Upper lobe of right lung (tissue), 1 donor: ENCODE measurements at regions not wholly inside any gene's neighbourhood (a gene's known extent, or its start where the extent isn't known, plus 50 kb on each side); places are given as distances from the start of the nearest gene placed in this dataset.

Experiments
- ATAC-seq: fragments of 200-7000 bp; cut with Tn5 transposase; one replicate; pipeline ENCODE4 v1.9.1; 2020; ENCODE audit warnings: mild to moderate bottlenecking, moderate library complexity
- DNase-seq: peaks from one replicate; pipeline ENCODE4 v3.0.0-alpha.2; 2020
- H3K27ac ChIP-seq: fragments of 200-600 bp; one replicate; pipeline ENCODE4 v1.8.0; 2022
- H3K27me3 ChIP-seq: fragments of 200-600 bp; one replicate; pipeline ENCODE4 v1.8.0; 2022; ENCODE audit warnings: mild to moderate bottlenecking
- H3K36me3 ChIP-seq: fragments of 200-600 bp; one replicate; pipeline ENCODE4 v1.8.0; 2022
- H3K4me1 ChIP-seq: fragments of 200-600 bp; one replicate; pipeline ENCODE4 v1.8.0; 2022
- H3K4me3 ChIP-seq: fragments of 200-600 bp; one replicate; pipeline ENCODE4 v1.8.0; 2022; ENCODE audit warnings: mild to moderate bottlenecking
- H3K9me3 ChIP-seq: fragments of 200-600 bp; one replicate; pipeline ENCODE4 v1.8.0; 2022
- CTCF ChIP-seq: fragments of 200-600 bp; IDR thresholded peaks from one replicate; pipeline ENCODE4 v1.8.0; 2022; ENCODE audit warnings: antibody characterized with exemption
- intact Hi-C: fragments of 100-400 bp; cut with DNase I; formaldehyde crosslinking; loops from one replicate; pipeline ENCODE4 v1.11.0; 2022
- donor health status: DM: no; HTN: yes; CAD: no; lungs with severe emphysema.

- Histone ChIP-seq H3K9me3 (peaks cover 4% of the 10 kb centered on the region), H3K4me3 (no peak overlapping the region), H3K27ac (no peak overlapping the region), H3K27me3 (no peaks in the 10 kb centered on the region), H3K36me3 (no peaks in the 10 kb centered on the region), H3K4me1 (peaks cover 12% of the 10 kb centered on the region)
- DNase-seq: peak; percentile 60
- ATAC-seq: peak; percentile 94
- no peak for TF ChIP-seq CTCF
- intact Hi-C loops: no loop called here
Observed at GRCh38 chr12:89183985-89184435, 168.3 kb downstream of the DUSP6 start.

GRCh38 chr12:89181271-89181920 is 170.9 kb downstream of the DUSP6 start:
- DNase-seq: no peak
- Histone ChIP-seq H3K4me3 (no peak overlapping the region), H3K4me1 (peaks cover 12% of the 10 kb centered on the region), H3K9me3 (no peaks in the 10 kb centered on the region), H3K36me3 (no peaks in the 10 kb centered on the region), H3K27me3 (no peaks in the 10 kb centered on the region), H3K27ac (no peak overlapping the region)
- intact Hi-C loops: no loop called here
- ATAC-seq: no peak
- TF ChIP-seq CTCF: no peak

GRCh38 chr12:89180496-89180895 is 171.8 kb downstream of the DUSP6 start:
- ATAC-seq (no peak), DNase-seq (no peak)
- peaks cover 12% of the 10 kb centered on the region for H3K4me1 ChIP-seq
- H3K27me3 ChIP-seq: no peaks in the 10 kb centered on the region
- H3K27ac ChIP-seq: no peak overlapping the region
- H3K9me3 ChIP-seq: no peaks in the 10 kb centered on the region
- intact Hi-C loops: no loop called here
- no peak for TF ChIP-seq CTCF
- H3K4me3 ChIP-seq: no peak overlapping the region
- H3K36me3 ChIP-seq: no peaks in the 10 kb centered on the region

- ATAC-seq: peak; percentile 79
- TF ChIP-seq CTCF: no peak
- H3K9me3 ChIP-seq: no peaks in the 10 kb centered on the region
- no peak for DNase-seq
- no peaks in the 10 kb centered on the region for H3K27me3 ChIP-seq
- no peak overlapping the region for H3K4me3 ChIP-seq
- H3K27ac ChIP-seq: no peak overlapping the region
- H3K4me1 ChIP-seq: peaks cover 12% of the 10 kb centered on the region
- intact Hi-C loops: no loop called here
- no peaks in the 10 kb centered on the region for H3K36me3 ChIP-seq
Observed at GRCh38 chr12:89179983-89180382, 172.3 kb downstream of the DUSP6 start.

GRCh38 chr12:89179245-89179644 is 173.1 kb downstream of the DUSP6 start:
- Histone ChIP-seq H3K36me3 (no peaks in the 10 kb centered on the region), H3K4me1 (peaks cover 12% of the 10 kb centered on the region), H3K9me3 (no peaks in the 10 kb centered on the region), H3K27me3 (no peaks in the 10 kb centered on the region), H3K4me3 (no peak overlapping the region), H3K27ac (no peak overlapping the region)
- intact Hi-C loops: no loop called here
- no peak for TF ChIP-seq CTCF
- ATAC-seq: no peak
- DNase-seq: no peak
